ENCODE measurements at regions not wholly inside any gene's neighbourhood (a gene's known extent, or its start where the extent isn't known, plus 50 kb on each side); places are given as distances from the start of the nearest gene placed in this dataset.

DNA sequence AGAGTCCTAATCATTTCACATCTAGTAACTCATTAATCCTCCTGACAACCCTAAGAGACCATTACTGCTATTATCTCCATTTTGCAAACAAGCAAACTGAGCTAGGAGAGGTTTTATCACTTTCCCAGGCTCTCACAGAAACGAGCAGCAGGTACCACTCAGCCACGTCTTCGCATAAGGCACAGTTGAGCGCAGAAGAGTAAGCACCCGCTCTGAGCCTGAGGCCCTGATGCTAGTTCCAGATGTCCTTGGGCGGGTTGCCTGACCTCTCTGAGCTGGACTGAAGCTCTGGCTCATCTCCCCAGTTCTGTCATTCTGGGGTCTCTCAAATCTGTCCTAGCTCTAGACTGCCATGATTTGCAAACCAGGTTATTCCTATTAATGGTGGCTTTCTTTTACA lies 72.6 kb upstream of the FRMD4A start:
- TF ChIP-seq POLR2A (IDR thresholded peaks at IDR 0.05): no peak
- TF ChIP-seq, protein P1, sequence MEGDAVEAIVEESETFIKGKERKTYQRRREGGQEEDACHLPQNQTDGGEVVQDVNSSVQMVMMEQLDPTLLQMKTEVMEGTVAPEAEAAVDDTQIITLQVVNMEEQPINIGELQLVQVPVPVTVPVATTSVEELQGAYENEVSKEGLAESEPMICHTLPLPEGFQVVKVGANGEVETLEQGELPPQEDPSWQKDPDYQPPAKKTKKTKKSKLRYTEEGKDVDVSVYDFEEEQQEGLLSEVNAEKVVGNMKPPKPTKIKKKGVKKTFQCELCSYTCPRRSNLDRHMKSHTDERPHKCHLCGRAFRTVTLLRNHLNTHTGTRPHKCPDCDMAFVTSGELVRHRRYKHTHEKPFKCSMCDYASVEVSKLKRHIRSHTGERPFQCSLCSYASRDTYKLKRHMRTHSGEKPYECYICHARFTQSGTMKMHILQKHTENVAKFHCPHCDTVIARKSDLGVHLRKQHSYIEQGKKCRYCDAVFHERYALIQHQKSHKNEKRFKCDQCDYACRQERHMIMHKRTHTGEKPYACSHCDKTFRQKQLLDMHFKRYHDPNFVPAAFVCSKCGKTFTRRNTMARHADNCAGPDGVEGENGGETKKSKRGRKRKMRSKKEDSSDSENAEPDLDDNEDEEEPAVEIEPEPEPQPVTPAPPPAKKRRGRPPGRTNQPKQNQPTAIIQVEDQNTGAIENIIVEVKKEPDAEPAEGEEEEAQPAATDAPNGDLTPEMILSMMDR (IDR thresholded peaks at IDR 0.05): no peak

All from lower leg skin (tissue), 3 donors.